HCT116 (cell line): ENCODE measurements at regions not wholly inside any gene's neighbourhood (a gene's known extent, or its start where the extent isn't known, plus 50 kb on each side); places are given as distances from the start of the nearest gene placed in this dataset.

Experiments used
- ATAC-seq: fragments of 200-7000 bp; cut with Tn5 transposase; 2 replicates; pipeline ENCODE4 v1.9.1; 2020; ENCODE audit warnings: mild to moderate bottlenecking, moderate library complexity
- BruUV-seq: library from RNA; stranded (reverse); fragments of 400-500 nt; replicated peaks from 2 replicates; lab custom pipeline; 2021; lab: Mats Ljungman, UMichigan
- CTCF ChIA-PET: fragments of 300-600 bp; sonication (Branson Sonifier 250); formaldehyde crosslinking; loops from one replicate; lab custom pipeline; 2021; ENCODE audit warnings: antibody characterized with exemption; lab: Charles Lee
- POLR2A ChIA-PET: fragments of 300-600, 350-600 bp; sonication (Branson Sonifier 250); formaldehyde crosslinking; loops from one replicate; lab custom pipeline; 2021; ENCODE audit warnings: antibody characterized with exemption; lab: Charles Lee
- RAD21 ChIA-PET, 2 experiments: fragments of 300-600 bp; sonication (Branson Sonifier 250); formaldehyde crosslinking; loops; one replicate each; lab custom pipeline; 2023; ENCODE audit warnings: low total read pairs in 2 of 2; ENCODE audit not compliant: uncharacterized antibody in 2 of 2, unreplicated experiment in 2 of 2, low non-redundant PET in 1 of 2; lab: Charles Lee
- DNase-seq: peaks from one replicate; pipeline ENCODE4 v3.0.0-alpha.2; 2010; ENCODE audit warnings: low read depth, low spot score
- H2AFZ ChIP-seq: fragments of 200-600 bp; shearing (Covaris generic), sonication (generic); 2 replicates; pipeline ENCODE4 v1.6.1; 2017; ENCODE audit warnings: low read depth, mixed run types, mixed read lengths, antibody characterized with exemption, low read length; ENCODE audit not compliant: poor library complexity, severe bottlenecking
- H3K27ac ChIP-seq: 2 replicates; pipeline ENCODE4 v1.5.1; 2012; ENCODE audit warnings: low read depth, low read length
- H3K27me3 ChIP-seq: fragments of 200-600 bp; sonication (generic); 2 replicates; pipeline ENCODE4 v1.6.1; 2016; ENCODE audit warnings: mixed run types, low read length, mixed read lengths; ENCODE audit not compliant: insufficient read depth
- H3K36me3 ChIP-seq, 2 experiments: fragments of 200-500 bp in 1 of 2; fragments of 200-600 bp in 1 of 2; sonication (Bioruptor generic) in 1 of 2; sonication (generic) in 1 of 2; 2 replicates each; pipeline versions ENCODE4 v1.5.1 to v1.6.1; 2014 to 2016; ENCODE audit warnings: low read length in 2 of 2, inconsistent platforms in 1 of 2, mixed read lengths in 1 of 2, mixed run types in 1 of 2; ENCODE audit not compliant: insufficient read depth in 2 of 2, control insufficient read depth in 1 of 2
- H3K4me1 ChIP-seq, 2 experiments: fragments of 200-600 bp in 1 of 2; sonication (generic) in 1 of 2; 2 replicates each; pipeline versions ENCODE4 v1.5.1 to v1.6.1; 2012 to 2017; ENCODE audit warnings: low read length in 2 of 2, inconsistent platforms in 1 of 2, mild to moderate bottlenecking in 1 of 2, mixed read lengths in 1 of 2, mixed run types in 1 of 2, moderate library complexity in 1 of 2; ENCODE audit not compliant: insufficient read depth in 2 of 2, control insufficient read depth in 1 of 2
- H3K4me2 ChIP-seq: fragments of 200-600 bp; sonication (generic); 2 replicates; pipeline ENCODE4 v1.6.1; 2017; ENCODE audit warnings: mixed run types, low read length, mixed read lengths
- H3K4me3 ChIP-seq, 2 experiments: fragments of 200-600 bp in 1 of 2; sonication (generic) in 1 of 2; replicated peaks in 1 of 2; 2 replicates each; pipeline ENCODE4 v1.5.1; 2011 to 2016; ENCODE audit warnings: low read length in 2 of 2, control low read depth in 1 of 2, low read depth in 1 of 2, mild to moderate bottlenecking in 1 of 2, mixed read lengths in 1 of 2, mixed run types in 1 of 2
- H3K79me2 ChIP-seq: fragments of 200-600 bp; sonication (generic); 2 replicates; pipeline ENCODE4 v1.6.1; 2017; ENCODE audit warnings: mild to moderate bottlenecking, mixed run types, low read length, moderate library complexity, mixed read lengths; ENCODE audit not compliant: insufficient read depth
- H3K9ac ChIP-seq: fragments of 200-600 bp; sonication (generic); 2 replicates; pipeline ENCODE4 v1.6.1; 2016; ENCODE audit warnings: low read length, mixed read lengths
- H3K9me2 ChIP-seq: fragments of 200-600 bp; sonication (generic), shearing (Covaris generic); 2 replicates; pipeline ENCODE4 v1.6.1; 2017; ENCODE audit warnings: mixed run types, mild to moderate bottlenecking, moderate library complexity; ENCODE audit not compliant: insufficient read depth
- H3K9me3 ChIP-seq, 2 experiments: fragments of 200-500 bp in 1 of 2; fragments of 200-600 bp in 1 of 2; sonication (Bioruptor generic) in 1 of 2; sonication (generic) in 1 of 2; 2 replicates each; pipeline ENCODE4 v1.6.1; 2014 to 2017; ENCODE audit warnings: low read length in 2 of 2, mixed read lengths in 2 of 2, inconsistent platforms in 1 of 2, low read depth in 1 of 2, mild to moderate bottlenecking in 1 of 2, mixed run types in 1 of 2, moderate library complexity in 1 of 2; ENCODE audit not compliant: control insufficient read depth in 1 of 2, insufficient read depth in 1 of 2
- H4K20me1 ChIP-seq: fragments of 200-600 bp; sonication (generic), shearing (Covaris generic); 2 replicates; pipeline ENCODE4 v1.6.1; 2017; ENCODE audit warnings: mixed run types, mild to moderate bottlenecking, moderate library complexity; ENCODE audit not compliant: insufficient read depth
- ATF3 ChIP-seq: IDR thresholded peaks from 2 replicates; pipeline ENCODE4 v1.6.1; 2012
- CEBPB ChIP-seq: IDR thresholded peaks from 2 replicates; pipeline ENCODE4 v1.6.1; 2012; ENCODE audit warnings: low read depth
- EGR1 ChIP-seq: IDR thresholded peaks from 2 replicates; pipeline ENCODE4 v1.6.1; 2012; ENCODE audit warnings: low read depth
- ELF1 ChIP-seq: IDR thresholded peaks from 2 replicates; pipeline ENCODE4 v1.6.1; 2012; ENCODE audit warnings: low read depth, borderline replicate concordance
- EZH2 ChIP-seq: fragments of 200-600 bp; sonication (generic); IDR thresholded peaks from 2 replicates; pipeline ENCODE4 v1.6.1; 2017; ENCODE audit warnings: antibody characterized with exemption, mixed run types
- EZH2phosphoT487 ChIP-seq: fragments of 200-600 bp; IDR thresholded peaks from 2 replicates; pipeline ENCODE4 v1.6.1; 2018; ENCODE audit warnings: antibody characterized with exemption, borderline replicate concordance
- MAX ChIP-seq: IDR thresholded peaks from 2 replicates; pipeline ENCODE4 v1.6.1; 2012
- POLR2AphosphoS5 ChIP-seq: IDR thresholded peaks from 2 replicates; pipeline ENCODE4 v1.6.1; 2011; ENCODE audit warnings: mild to moderate bottlenecking, low read depth, low read length, moderate library complexity
- RAD21 ChIP-seq: IDR thresholded peaks from 2 replicates; pipeline ENCODE4 v1.6.1; 2012; ENCODE audit warnings: low read depth, mild to moderate bottlenecking
- SIN3A ChIP-seq: IDR thresholded peaks from 2 replicates; pipeline ENCODE4 v1.6.1; 2012; ENCODE audit warnings: low read depth
- SRF ChIP-seq: IDR thresholded peaks from 2 replicates; pipeline ENCODE4 v1.6.1; 2012; ENCODE audit warnings: low read depth
- TCF7L2 ChIP-seq: IDR thresholded peaks from 2 replicates; pipeline ENCODE4 v1.7.0; 2011; ENCODE audit warnings: borderline replicate concordance, inconsistent platforms; ENCODE audit not compliant: insufficient read depth, insufficient read length; ENCODE audit errors: extremely low read depth
- YY1 ChIP-seq: IDR thresholded peaks from 2 replicates; pipeline ENCODE4 v1.6.1; 2011; ENCODE audit warnings: low read length, low read depth, moderate library complexity, mild to moderate bottlenecking; ENCODE audit not compliant: insufficient replicate concordance; ENCODE audit errors: extremely low read depth
- ZBTB33 ChIP-seq: IDR thresholded peaks from 2 replicates; pipeline ENCODE4 v1.6.1; 2011; ENCODE audit warnings: mild to moderate bottlenecking, low read length, moderate library complexity; ENCODE audit not compliant: insufficient replicate concordance; ENCODE audit errors: extremely low read depth
- ZNF274 ChIP-seq: fragments of 200-500 bp; sonication (Bioruptor generic); IDR thresholded peaks from 2 replicates; pipeline ENCODE4 v1.6.1; 2014; ENCODE audit warnings: mild to moderate bottlenecking, low read depth, low read length, inconsistent platforms
- intact Hi-C: fragments of 100-400 bp; cut with micrococcal nuclease; formaldehyde crosslinking; loops from 2 replicates; pipeline ENCODE4 v1.10.0; 2022

GRCh38 chr9:26537211-26537610 is 355.4 kb downstream of the CAAP1 start (continued):
- no peak for TF ChIP-seq TCF7L2

GRCh38 chr9:26535151-26535550 is 357.5 kb downstream of the CAAP1 start:
- H3K79me2 ChIP-seq, result no peaks in the 10 kb centered on the region
- H3K4me3 ChIP-seq, result no peak overlapping the region
- ChIA-PET POLR2A (no interaction called here), CTCF (no interaction called here), RAD21 (no interaction called here)
- no peak overlapping the region for H2AFZ ChIP-seq
- ATAC-seq, result no peak
- H3K9ac ChIP-seq, result no peak overlapping the region
- H3K27me3 ChIP-seq, result no peaks in the 10 kb centered on the region
- H3K27ac ChIP-seq, result no peak overlapping the region
- no peak for TF ChIP-seq EZH2phosphoT487
- no peak for TF ChIP-seq SRF
- no peak for TF ChIP-seq RAD21
- no peak for TF ChIP-seq POLR2AphosphoS5
- TF ChIP-seq CEBPB, result no peak
- TF ChIP-seq ATF3, result no peak
- no peak for TF ChIP-seq YY1
- no peak for TF ChIP-seq ZBTB33
- TF ChIP-seq EGR1, result no peak
- no peak for TF ChIP-seq ZNF274
- TF ChIP-seq EZH2, result no peak
- TF ChIP-seq MAX, result no peak
- no peak for TF ChIP-seq ELF1
- TF ChIP-seq TCF7L2, result no peak
- TF ChIP-seq SIN3A, result no peak
- intact Hi-C loops, result no loop called here
- no peaks in the 10 kb centered on the region for H4K20me1 ChIP-seq
- no peaks in the 10 kb centered on the region for H3K9me3 ChIP-seq
- DNase-seq, result no peak
- no peak overlapping the region for H3K4me2 ChIP-seq
- no TSS peak for BruUV-seq
- H3K36me3 ChIP-seq, result no peaks in the 10 kb centered on the region
- H3K4me1 ChIP-seq, result no peaks in the 10 kb centered on the region
- H3K9me2 ChIP-seq, result no peaks in the 10 kb centered on the region
